ENCODE measurements at regions not wholly inside any gene's neighbourhood (a gene's known extent, or its start where the extent isn't known, plus 50 kb on each side); places are given as distances from the start of the nearest gene placed in this dataset.

DNA sequence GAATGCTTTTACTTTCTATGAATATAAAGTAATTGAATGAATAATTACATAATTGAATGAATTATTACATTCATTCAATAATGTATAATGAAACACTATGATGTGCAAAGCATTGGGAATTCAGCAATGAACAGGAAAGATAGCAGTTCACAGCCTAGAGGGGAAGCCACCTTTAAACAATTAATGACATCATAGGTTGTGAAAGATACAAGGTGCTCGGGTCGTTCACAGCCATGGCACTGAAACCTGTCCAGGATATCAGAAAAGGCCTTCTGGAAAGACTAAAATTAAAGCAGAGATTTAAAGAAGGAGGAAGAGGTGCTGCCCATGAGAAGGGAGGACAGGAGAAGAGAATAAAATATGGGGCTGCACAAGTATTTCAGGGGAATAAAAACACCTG is 171.4 kb upstream of the KLF4 start:
- no peak for DNase-seq (ENCODE audit: low read depth)

- DNase-seq (ENCODE audit: low read depth) = no peak
Measured at GRCh38 chr9:107653263-107653821, 163.8 kb upstream of the KLF4 start.

GRCh38 chr9:107650995-107651394 is 161.4 kb upstream of the KLF4 start:
- no peak for DNase-seq (ENCODE audit: low read depth)

DNA sequence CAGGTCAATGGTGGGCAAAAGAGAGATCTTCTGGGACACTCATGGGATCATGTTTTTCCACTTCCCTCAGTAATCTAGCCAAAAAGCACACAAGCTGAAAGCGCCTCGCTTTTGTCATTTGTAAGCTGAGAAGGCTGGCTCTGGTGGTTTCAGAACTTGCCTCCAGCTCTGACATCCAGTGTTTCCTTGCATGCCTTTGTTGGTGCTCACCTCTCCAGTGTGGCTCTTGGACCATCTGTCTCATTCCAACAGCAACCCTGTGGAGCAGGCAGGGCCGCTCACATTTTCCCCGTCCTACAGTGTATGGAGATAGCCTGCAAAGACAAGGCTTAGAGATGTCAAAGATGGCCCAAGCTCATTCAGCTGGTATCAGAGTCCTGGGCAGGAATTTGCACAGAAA is 160.8 kb upstream of the KLF4 start:
- DNase-seq (ENCODE audit: low read depth) = peak; percentile 90

DNA sequence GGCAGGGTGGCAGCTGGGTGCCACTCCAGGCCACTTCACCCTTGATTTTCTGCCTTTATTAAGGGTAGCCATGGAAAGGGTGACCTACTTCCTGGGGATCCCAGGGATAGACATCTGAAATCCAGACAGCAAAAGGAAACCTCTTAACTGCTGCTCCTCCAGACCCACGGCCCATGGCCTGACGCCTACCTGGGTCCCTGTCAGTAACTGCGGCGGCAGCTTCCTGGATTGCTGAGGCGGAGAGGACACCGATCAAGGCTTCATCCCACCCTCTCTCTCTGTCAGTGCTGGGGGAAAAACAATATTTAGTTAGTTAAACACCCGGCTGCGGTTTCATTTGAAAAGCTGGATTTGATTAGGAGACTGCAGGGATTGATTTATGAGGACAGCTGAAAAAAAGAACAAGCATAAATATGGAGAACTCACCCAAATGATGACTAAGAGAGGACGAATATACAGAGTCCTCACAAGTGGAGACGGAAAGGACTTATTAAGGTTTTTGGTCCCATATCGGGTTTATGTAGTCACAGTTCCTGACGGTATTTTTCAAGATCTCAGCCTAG is 158.7 kb upstream of the KLF4 start:
- peak; percentile 67 for DNase-seq (ENCODE audit: low read depth)

GRCh38 chr9:107647611-107648010 is 158.0 kb upstream of the KLF4 start:
- DNase-seq (ENCODE audit: low read depth) = no peak

GRCh38 chr9:107647141-107647540 is 157.6 kb upstream of the KLF4 start:
- DNase-seq (ENCODE audit: low read depth) = no peak

- no peak for DNase-seq (ENCODE audit: low read depth)
Measured at GRCh38 chr9:107645464-107645833, 155.9 kb upstream of the KLF4 start.

- no peak for DNase-seq (ENCODE audit: low read depth)
Measured at GRCh38 chr9:107644733-107645463, 155.3 kb upstream of the KLF4 start.

- no peak for DNase-seq (ENCODE audit: low read depth)
Measured at GRCh38 chr9:107639426-107639825, 149.9 kb upstream of the KLF4 start.

- peak; percentile 79 for DNase-seq (ENCODE audit: low read depth)
Measured at GRCh38 chr9:107638521-107639310, 149.1 kb upstream of the KLF4 start.

GRCh38 chr9:107637421-107638420 is 148.2 kb upstream of the KLF4 start:
- DNase-seq (ENCODE audit: low read depth) = peak; percentile 94

DNA sequence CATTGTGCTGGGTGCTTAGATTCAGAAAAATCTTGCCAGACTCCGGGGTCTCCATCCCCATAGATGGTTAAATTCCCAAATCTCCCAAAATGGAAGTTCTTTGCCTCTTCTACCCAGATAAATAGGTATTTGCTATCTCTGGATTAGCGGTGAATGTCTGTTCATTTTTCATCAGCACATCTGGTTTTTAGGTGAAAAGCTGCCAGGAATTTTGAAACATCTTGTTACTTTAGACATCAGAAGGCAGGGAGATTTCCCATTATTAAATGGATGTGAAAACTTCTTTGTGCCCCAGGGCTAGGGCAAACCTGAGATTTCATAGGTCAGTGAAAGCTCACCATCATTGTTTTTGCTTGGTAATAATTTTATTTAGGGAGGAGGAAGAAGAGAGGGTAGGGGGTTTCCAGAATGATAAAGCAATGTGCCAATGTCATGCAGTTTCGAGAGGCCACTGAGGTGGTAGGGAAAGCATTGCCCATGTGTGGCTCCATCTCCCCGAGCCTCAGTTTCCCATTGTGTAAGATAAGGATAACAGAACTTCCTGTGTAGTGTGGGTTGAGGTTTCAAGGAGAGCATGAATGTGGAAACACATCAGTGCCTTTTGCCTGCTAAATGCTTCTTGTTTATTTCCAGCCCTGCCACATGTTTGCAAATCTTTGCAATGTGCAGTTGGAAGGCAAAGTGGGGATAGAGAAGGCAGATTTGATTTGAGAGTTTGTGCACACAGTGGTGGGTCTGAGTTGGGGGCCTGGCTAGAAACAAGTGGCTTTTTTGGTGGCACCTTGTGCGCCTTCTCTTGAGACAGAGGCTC is 147.2 kb upstream of the KLF4 start:
- DNase-seq (ENCODE audit: low read depth) = no peak

DNA sequence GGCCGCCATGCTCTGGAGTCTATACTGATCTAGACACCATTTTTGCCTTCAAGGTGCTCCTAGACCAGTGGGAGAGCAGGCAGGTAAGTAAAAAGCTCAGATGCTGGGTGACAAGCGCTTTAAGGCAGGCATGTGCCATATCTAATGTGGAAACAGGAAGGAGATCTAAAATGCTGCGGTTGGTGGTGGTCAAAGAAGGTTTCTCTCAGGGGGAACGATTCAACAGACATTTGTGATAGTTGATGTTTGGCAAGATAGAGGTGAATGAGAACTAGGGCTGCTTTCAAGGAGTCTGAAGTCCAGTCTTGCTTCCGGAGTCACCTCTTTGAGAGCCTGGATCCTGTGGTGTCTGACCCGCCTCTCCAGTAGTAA is 146.2 kb upstream of the KLF4 start:
- DNase-seq (ENCODE audit: low read depth) = no peak

GRCh38 chr9:107635101-107635802 is 145.7 kb upstream of the KLF4 start:
- DNase-seq (ENCODE audit: low read depth) = peak; percentile 55

- no peak for DNase-seq (ENCODE audit: low read depth)
Measured at GRCh38 chr9:107633406-107633805, 143.8 kb upstream of the KLF4 start.

- no peak for DNase-seq (ENCODE audit: low read depth)
Measured at GRCh38 chr9:107632661-107633060, 143.1 kb upstream of the KLF4 start.

- DNase-seq (ENCODE audit: low read depth) = no peak
Measured at GRCh38 chr9:107632216-107632615, 142.6 kb upstream of the KLF4 start.

GRCh38 chr9:107631788-107632187 is 142.2 kb upstream of the KLF4 start:
- no peak for DNase-seq (ENCODE audit: low read depth)

- DNase-seq (ENCODE audit: low read depth) = no peak
Measured at GRCh38 chr9:107630156-107630555, 140.6 kb upstream of the KLF4 start.

All from RPMI7951 (cell line).